Liver (tissue), 2 donors: ENCODE measurements at regions not wholly inside any gene's neighbourhood (a gene's known extent, or its start where the extent isn't known, plus 50 kb on each side); places are given as distances from the start of the nearest gene placed in this dataset.

Experiments used
- GABPA ChIP-seq, 2 donors: IDR thresholded peaks in 1 of 2; conservative IDR thresholded peaks in 1 of 2; 2 replicates each; pipeline ENCODE4 v1.6.1; 2016; ENCODE audit warnings: antibody characterized with exemption in 2 of 2, mild to moderate bottlenecking in 1 of 2, moderate library complexity in 1 of 2
- RAD21 ChIP-seq, 2 donors: IDR thresholded peaks; 2 replicates each; pipeline ENCODE4 v1.6.1; 2016; ENCODE audit warnings: antibody characterized with exemption in 2 of 2, mild to moderate bottlenecking in 2 of 2
- TF ChIP-seq, protein P1 (sequence below): IDR thresholded peaks from 2 replicates; pipeline ENCODE4 v1.6.1; 2016; ENCODE audit warnings: antibody characterized with exemption, mild to moderate bottlenecking
- donor health status: healthy.

DNA sequence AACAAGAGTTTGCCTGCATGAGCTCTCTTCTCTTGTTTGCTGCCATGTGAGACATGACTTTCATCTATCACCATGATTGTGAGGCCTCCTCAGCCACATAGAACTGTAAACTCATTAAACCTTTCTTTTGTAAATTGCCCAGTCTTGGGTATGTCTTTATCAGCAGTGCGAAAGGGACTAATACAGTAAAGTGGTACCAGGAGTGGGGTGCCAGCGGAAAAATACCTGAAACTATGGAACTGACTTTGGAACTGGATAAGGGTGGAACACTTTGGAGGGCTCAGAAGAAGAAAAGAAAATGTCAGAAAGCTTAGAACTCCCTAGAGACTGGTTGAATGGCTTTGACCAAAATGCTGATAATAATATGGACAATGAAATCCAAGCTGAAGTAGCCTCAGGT, 260.9 kb downstream of the DSC3 start:
- TF ChIP-seq GABPA (IDR thresholded peaks at IDR 0.05 in 1 of 2, conservative IDR thresholded peaks at IDR 0.05 in 1 of 2) (no peak), RAD21 (IDR thresholded peaks at IDR 0.05) (no peak)
- TF ChIP-seq, protein P1, sequence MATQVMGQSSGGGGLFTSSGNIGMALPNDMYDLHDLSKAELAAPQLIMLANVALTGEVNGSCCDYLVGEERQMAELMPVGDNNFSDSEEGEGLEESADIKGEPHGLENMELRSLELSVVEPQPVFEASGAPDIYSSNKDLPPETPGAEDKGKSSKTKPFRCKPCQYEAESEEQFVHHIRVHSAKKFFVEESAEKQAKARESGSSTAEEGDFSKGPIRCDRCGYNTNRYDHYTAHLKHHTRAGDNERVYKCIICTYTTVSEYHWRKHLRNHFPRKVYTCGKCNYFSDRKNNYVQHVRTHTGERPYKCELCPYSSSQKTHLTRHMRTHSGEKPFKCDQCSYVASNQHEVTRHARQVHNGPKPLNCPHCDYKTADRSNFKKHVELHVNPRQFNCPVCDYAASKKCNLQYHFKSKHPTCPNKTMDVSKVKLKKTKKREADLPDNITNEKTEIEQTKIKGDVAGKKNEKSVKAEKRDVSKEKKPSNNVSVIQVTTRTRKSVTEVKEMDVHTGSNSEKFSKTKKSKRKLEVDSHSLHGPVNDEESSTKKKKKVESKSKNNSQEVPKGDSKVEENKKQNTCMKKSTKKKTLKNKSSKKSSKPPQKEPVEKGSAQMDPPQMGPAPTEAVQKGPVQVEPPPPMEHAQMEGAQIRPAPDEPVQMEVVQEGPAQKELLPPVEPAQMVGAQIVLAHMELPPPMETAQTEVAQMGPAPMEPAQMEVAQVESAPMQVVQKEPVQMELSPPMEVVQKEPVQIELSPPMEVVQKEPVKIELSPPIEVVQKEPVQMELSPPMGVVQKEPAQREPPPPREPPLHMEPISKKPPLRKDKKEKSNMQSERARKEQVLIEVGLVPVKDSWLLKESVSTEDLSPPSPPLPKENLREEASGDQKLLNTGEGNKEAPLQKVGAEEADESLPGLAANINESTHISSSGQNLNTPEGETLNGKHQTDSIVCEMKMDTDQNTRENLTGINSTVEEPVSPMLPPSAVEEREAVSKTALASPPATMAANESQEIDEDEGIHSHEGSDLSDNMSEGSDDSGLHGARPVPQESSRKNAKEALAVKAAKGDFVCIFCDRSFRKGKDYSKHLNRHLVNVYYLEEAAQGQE = no peak
